Neural crest cell (in vitro differentiated cells): ENCODE measurements at regions not wholly inside any gene's neighbourhood (a gene's known extent, or its start where the extent isn't known, plus 50 kb on each side); places are given as distances from the start of the nearest gene placed in this dataset.

Experiments
- DNase-seq: peaks from one replicate; pipeline ENCODE4 v3.0.0; 2021; ENCODE audit warnings: low read depth, mixed read lengths, low spot score
- H3K27ac Mint-ChIP-seq: one replicate; pipeline ENCODE4 v1.8.0; 2021; ENCODE audit warnings: mild to moderate bottlenecking, mixed read lengths; ENCODE audit not compliant: unreplicated experiment
- H3K27me3 Mint-ChIP-seq: 2 replicates; pipeline ENCODE4 v1.8.0; 2021; ENCODE audit warnings: low read depth, mild to moderate bottlenecking, mixed read lengths
- H3K36me3 Mint-ChIP-seq: 2 replicates; pipeline ENCODE4 v1.8.0; 2021; ENCODE audit warnings: low read depth, mild to moderate bottlenecking, mixed read lengths
- H3K4me1 Mint-ChIP-seq: 2 replicates; pipeline ENCODE4 v1.8.0; 2021; ENCODE audit warnings: mixed read lengths
- H3K4me3 Mint-ChIP-seq: one replicate; pipeline ENCODE4 v1.8.0; 2021; ENCODE audit warnings: mild to moderate bottlenecking, mixed read lengths
- H3K9me3 Mint-ChIP-seq: 2 replicates; pipeline ENCODE4 v1.8.0; 2021; ENCODE audit warnings: mixed read lengths
- CTCF ChIP-seq: fragments of 200-600 bp; sonication (generic); conservative IDR thresholded peaks from 2 replicates; pipeline ENCODE4 v1.5.0; 2021; ENCODE audit warnings: antibody characterized with exemption, mild to moderate bottlenecking

- no peak for TF ChIP-seq CTCF
- no peak overlapping the region for H3K27ac Mint-ChIP-seq
- peaks cover 4% of the 10 kb centered on the region for H3K4me1 Mint-ChIP-seq
- no peak overlapping the region for H3K4me3 Mint-ChIP-seq
- no peaks in the 10 kb centered on the region for H3K27me3 Mint-ChIP-seq
- H3K36me3 Mint-ChIP-seq: peaks cover 26% of the 10 kb centered on the region
- peaks cover 26% of the 10 kb centered on the region for H3K9me3 Mint-ChIP-seq
- no peak for DNase-seq
Measured at GRCh38 chr5:98492258-98492657, 281.2 kb upstream of the RGMB start.

- Mint-ChIP-seq H3K27me3 (no peaks in the 10 kb centered on the region), H3K36me3 (peaks cover 16% of the 10 kb centered on the region), H3K4me1 (peaks cover 35% of the 10 kb centered on the region), H3K9me3 (peaks cover 11% of the 10 kb centered on the region), H3K27ac (no peak overlapping the region), H3K4me3 (no peak overlapping the region)
- DNase-seq: no peak
- TF ChIP-seq CTCF: no peak
Measured at GRCh38 chr5:98497418-98497817, 276.0 kb upstream of the RGMB start.

- Mint-ChIP-seq H3K36me3 (peaks cover 14% of the 10 kb centered on the region), H3K4me3 (no peak overlapping the region), H3K27me3 (no peaks in the 10 kb centered on the region), H3K27ac (no peak overlapping the region), H3K9me3 (peaks cover 8% of the 10 kb centered on the region), H3K4me1 (peaks cover 37% of the 10 kb centered on the region)
- no peak for TF ChIP-seq CTCF
- no peak for DNase-seq
Measured at GRCh38 chr5:98498028-98498427, 275.4 kb upstream of the RGMB start.

- Mint-ChIP-seq H3K27ac (no peak overlapping the region), H3K4me1 (peaks cover 52% of the 10 kb centered on the region), H3K9me3 (peaks cover 7% of the 10 kb centered on the region), H3K4me3 (no peak overlapping the region), H3K36me3 (peaks cover 10% of the 10 kb centered on the region), H3K27me3 (no peaks in the 10 kb centered on the region)
- DNase-seq: no peak
- no peak for TF ChIP-seq CTCF
Measured at GRCh38 chr5:98499892-98500291, 273.6 kb upstream of the RGMB start.

GRCh38 chr5:98500811-98501210 is 272.7 kb upstream of the RGMB start:
- no peak for TF ChIP-seq CTCF
- Mint-ChIP-seq H3K9me3 (peaks cover 9% of the 10 kb centered on the region), H3K27me3 (no peaks in the 10 kb centered on the region), H3K27ac (no peak overlapping the region), H3K4me3 (no peak overlapping the region), H3K36me3 (peaks cover 10% of the 10 kb centered on the region), H3K4me1 (peaks cover 56% of the 10 kb centered on the region)
- no peak for DNase-seq

- Mint-ChIP-seq H3K9me3 (peaks cover 6% of the 10 kb centered on the region), H3K27ac (no peak overlapping the region), H3K4me1 (peaks cover 45% of the 10 kb centered on the region), H3K36me3 (peaks cover 10% of the 10 kb centered on the region), H3K27me3 (no peaks in the 10 kb centered on the region), H3K4me3 (no peak overlapping the region)
- DNase-seq: no peak
- no peak for TF ChIP-seq CTCF
Measured at GRCh38 chr5:98503616-98504015, 269.8 kb upstream of the RGMB start.
